ENCODE measurements at regions not wholly inside any gene's neighbourhood (a gene's known extent, or its start where the extent isn't known, plus 50 kb on each side); places are given as distances from the start of the nearest gene placed in this dataset.

GRCh38 chr13:95360464-95361097 is 59.3 kb upstream of the ABCC4 start (continued):
- TF ChIP-seq ZNF184 (CRISPR knock-in tag; IDR thresholded peaks at IDR 0.05) = no peak
- TF ChIP-seq PTTG1 (tag; IDR thresholded peaks at IDR 0.05; ENCODE audit: low read depth) = peak; percentile 64
- TF ChIP-seq CCNT2 (IDR thresholded peaks at IDR 0.05; ENCODE audit: borderline replicate concordance, extremely low read depth, insufficient read length, low read depth, low read length) = no peak
- 0 out of 2 replicates have a peak, but pooled peaks have one; percentile 57 for TF ChIP-seq DDX20 (tag; IDR thresholded peaks at IDR 0.05; ENCODE audit: low read depth)
- no peak for TF ChIP-seq PRPF4 (IDR thresholded peaks at IDR 0.05; ENCODE audit: insufficient read depth, low read depth, low read length, poor library complexity, severe bottlenecking)
- TF ChIP-seq, protein P1, sequence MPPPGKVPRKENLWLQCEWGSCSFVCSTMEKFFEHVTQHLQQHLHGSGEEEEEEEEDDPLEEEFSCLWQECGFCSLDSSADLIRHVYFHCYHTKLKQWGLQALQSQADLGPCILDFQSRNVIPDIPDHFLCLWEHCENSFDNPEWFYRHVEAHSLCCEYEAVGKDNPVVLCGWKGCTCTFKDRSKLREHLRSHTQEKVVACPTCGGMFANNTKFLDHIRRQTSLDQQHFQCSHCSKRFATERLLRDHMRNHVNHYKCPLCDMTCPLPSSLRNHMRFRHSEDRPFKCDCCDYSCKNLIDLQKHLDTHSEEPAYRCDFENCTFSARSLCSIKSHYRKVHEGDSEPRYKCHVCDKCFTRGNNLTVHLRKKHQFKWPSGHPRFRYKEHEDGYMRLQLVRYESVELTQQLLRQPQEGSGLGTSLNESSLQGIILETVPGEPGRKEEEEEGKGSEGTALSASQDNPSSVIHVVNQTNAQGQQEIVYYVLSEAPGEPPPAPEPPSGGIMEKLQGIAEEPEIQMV (tag; conservative IDR thresholded peaks at IDR 0.05; ENCODE audit: low read depth) = 0 out of 2 replicates have a peak, but pooled peaks have one; percentile 22
- TF ChIP-seq, protein P2, sequence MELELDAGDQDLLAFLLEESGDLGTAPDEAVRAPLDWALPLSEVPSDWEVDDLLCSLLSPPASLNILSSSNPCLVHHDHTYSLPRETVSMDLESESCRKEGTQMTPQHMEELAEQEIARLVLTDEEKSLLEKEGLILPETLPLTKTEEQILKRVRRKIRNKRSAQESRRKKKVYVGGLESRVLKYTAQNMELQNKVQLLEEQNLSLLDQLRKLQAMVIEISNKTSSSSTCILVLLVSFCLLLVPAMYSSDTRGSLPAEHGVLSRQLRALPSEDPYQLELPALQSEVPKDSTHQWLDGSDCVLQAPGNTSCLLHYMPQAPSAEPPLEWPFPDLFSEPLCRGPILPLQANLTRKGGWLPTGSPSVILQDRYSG (tag; conservative IDR thresholded peaks at IDR 0.05; ENCODE audit: low read depth) = 0 out of 2 replicates have a peak, but pooled peaks have one; percentile 46
- TF ChIP-seq TCF7L2 (IDR thresholded peaks at IDR 0.05; ENCODE audit: low read depth, low read length) = no peak
- no peak for TF ChIP-seq CHCHD3 (CRISPR knock-in tag; IDR thresholded peaks at IDR 0.05)
- TF ChIP-seq SMARCE1 (IDR thresholded peaks at IDR 0.05) = no peak
- TF ChIP-seq ZNF511 (CRISPR knock-in tag; IDR thresholded peaks at IDR 0.05) = no peak
- TF ChIP-seq, protein P3, sequence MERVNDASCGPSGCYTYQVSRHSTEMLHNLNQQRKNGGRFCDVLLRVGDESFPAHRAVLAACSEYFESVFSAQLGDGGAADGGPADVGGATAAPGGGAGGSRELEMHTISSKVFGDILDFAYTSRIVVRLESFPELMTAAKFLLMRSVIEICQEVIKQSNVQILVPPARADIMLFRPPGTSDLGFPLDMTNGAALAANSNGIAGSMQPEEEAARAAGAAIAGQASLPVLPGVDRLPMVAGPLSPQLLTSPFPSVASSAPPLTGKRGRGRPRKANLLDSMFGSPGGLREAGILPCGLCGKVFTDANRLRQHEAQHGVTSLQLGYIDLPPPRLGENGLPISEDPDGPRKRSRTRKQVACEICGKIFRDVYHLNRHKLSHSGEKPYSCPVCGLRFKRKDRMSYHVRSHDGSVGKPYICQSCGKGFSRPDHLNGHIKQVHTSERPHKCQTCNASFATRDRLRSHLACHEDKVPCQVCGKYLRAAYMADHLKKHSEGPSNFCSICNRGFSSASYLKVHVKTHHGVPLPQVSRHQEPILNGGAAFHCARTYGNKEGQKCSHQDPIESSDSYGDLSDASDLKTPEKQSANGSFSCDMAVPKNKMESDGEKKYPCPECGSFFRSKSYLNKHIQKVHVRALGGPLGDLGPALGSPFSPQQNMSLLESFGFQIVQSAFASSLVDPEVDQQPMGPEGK (CRISPR knock-in tag; IDR thresholded peaks at IDR 0.05; ENCODE audit: borderline replicate concordance) = no peak
- TF ChIP-seq, protein P4, sequence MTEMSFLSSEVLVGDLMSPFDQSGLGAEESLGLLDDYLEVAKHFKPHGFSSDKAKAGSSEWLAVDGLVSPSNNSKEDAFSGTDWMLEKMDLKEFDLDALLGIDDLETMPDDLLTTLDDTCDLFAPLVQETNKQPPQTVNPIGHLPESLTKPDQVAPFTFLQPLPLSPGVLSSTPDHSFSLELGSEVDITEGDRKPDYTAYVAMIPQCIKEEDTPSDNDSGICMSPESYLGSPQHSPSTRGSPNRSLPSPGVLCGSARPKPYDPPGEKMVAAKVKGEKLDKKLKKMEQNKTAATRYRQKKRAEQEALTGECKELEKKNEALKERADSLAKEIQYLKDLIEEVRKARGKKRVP (CRISPR knock-in tag; IDR thresholded peaks at IDR 0.05) = no peak
- TF ChIP-seq SAP30 (IDR thresholded peaks at IDR 0.05; ENCODE audit: borderline replicate concordance, insufficient read depth, low read depth, low read length, poor library complexity, severe bottlenecking) = no peak
- TF ChIP-seq JUN (IDR thresholded peaks at IDR 0.05; ENCODE audit: borderline replicate concordance, low read depth, low read length) = no peak
- TF ChIP-seq JUN (CRISPR knock-in tag; IDR thresholded peaks at IDR 0.05; ENCODE audit: borderline replicate concordance) = no peak
- TF ChIP-seq ATF3 (IDR thresholded peaks at IDR 0.05) = no peak
- no peak for TF ChIP-seq ATF3 (CRISPR knock-in tag; conservative IDR thresholded peaks at IDR 0.05)
- peak; percentile 22; the same call in 1 of the 2 replicates for TF ChIP-seq BHLHE40 (IDR thresholded peaks at IDR 0.05; ENCODE audit: low read length)
